RWPE1 (cell line): ENCODE measurements at regions not wholly inside any gene's neighbourhood (a gene's known extent, or its start where the extent isn't known, plus 50 kb on each side); places are given as distances from the start of the nearest gene placed in this dataset.

Experiments used
- CTCF ChIA-PET: fragments of 350-600 bp; sonication (Branson Sonifier 250); formaldehyde crosslinking; extraction: SDS; loops from one replicate; lab custom pipeline; 2021; lab: Yijun Ruan, JAX
- POLR2A ChIA-PET: fragments of 400-600 bp; formaldehyde crosslinking; extraction: SDS; loops from one replicate; lab custom pipeline; 2020; ENCODE audit warnings: antibody characterized with exemption; ENCODE audit not compliant: low non-redundant PET; lab: Yijun Ruan, JAX
- DNase-seq: peaks from one replicate; pipeline ENCODE4 v3.0.0; 2012; ENCODE audit warnings: low spot score
- H3K27ac ChIP-seq: fragments of 450-650 bp; 2 replicates; pipeline ENCODE4 v1.5.1; 2017
- TF ChIP-seq, protein P1 (sequence below): fragments of 450-650 bp; conservative IDR thresholded peaks from 2 replicates; pipeline ENCODE4 v1.5.1; 2017; ENCODE audit warnings: low read depth, mild to moderate bottlenecking

GRCh38 chr3:55245351-55245750 lies 241.8 kb downstream of the WNT5A start:
- ChIA-PET CTCF (no interaction called here), POLR2A (no interaction called here)
- TF ChIP-seq, protein P1, sequence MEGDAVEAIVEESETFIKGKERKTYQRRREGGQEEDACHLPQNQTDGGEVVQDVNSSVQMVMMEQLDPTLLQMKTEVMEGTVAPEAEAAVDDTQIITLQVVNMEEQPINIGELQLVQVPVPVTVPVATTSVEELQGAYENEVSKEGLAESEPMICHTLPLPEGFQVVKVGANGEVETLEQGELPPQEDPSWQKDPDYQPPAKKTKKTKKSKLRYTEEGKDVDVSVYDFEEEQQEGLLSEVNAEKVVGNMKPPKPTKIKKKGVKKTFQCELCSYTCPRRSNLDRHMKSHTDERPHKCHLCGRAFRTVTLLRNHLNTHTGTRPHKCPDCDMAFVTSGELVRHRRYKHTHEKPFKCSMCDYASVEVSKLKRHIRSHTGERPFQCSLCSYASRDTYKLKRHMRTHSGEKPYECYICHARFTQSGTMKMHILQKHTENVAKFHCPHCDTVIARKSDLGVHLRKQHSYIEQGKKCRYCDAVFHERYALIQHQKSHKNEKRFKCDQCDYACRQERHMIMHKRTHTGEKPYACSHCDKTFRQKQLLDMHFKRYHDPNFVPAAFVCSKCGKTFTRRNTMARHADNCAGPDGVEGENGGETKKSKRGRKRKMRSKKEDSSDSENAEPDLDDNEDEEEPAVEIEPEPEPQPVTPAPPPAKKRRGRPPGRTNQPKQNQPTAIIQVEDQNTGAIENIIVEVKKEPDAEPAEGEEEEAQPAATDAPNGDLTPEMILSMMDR = no peak
- H3K27ac ChIP-seq = no peak overlapping the region
- no peak for DNase-seq

GRCh38 chr3:55244247-55244646 lies 242.9 kb downstream of the WNT5A start:
- ChIA-PET CTCF (no interaction called here), POLR2A (no interaction called here)
- TF ChIP-seq, protein P1 = no peak
- no peak overlapping the region for H3K27ac ChIP-seq
- no peak for DNase-seq

- H3K27ac ChIP-seq = no peak overlapping the region
- ChIA-PET POLR2A (no interaction called here), CTCF (no interaction called here)
- no peak for DNase-seq
- TF ChIP-seq, protein P1 = no peak
These were observed 243.4 kb downstream of the WNT5A start for GRCh38 chr3:55243678-55244077.

DNA sequence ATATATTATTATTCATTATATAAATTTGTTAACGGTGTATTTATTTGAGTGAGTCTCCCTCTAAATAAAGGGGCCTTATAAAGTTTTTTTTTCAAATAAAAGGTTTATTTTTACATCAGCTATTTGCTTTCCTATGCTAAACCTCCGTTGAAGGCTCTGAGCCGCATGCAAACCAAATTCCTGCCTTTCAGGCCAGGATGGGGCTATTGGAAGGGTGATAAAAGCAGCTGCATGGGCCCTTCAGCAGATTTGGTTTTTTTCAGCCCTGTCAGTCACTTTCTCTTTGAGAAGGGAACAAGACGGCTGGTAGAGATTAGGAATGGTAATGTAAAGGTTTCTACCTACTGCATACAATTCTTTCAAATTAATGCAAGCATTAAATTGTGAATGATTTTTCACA lies 244.2 kb downstream of the WNT5A start:
- H3K27ac ChIP-seq = no peak overlapping the region
- ChIA-PET POLR2A (no interaction called here), CTCF (no interaction called here)
- no peak for DNase-seq
- TF ChIP-seq, protein P1 = no peak

- no peak overlapping the region for H3K27ac ChIP-seq
- ChIA-PET CTCF (no interaction called here), POLR2A (no interaction called here)
- no peak for DNase-seq
- TF ChIP-seq, protein P1 = no peak
These were observed 246.0 kb downstream of the WNT5A start for GRCh38 chr3:55241098-55241497.

GRCh38 chr3:55235416-55235815 lies 251.7 kb downstream of the WNT5A start:
- no peak overlapping the region for H3K27ac ChIP-seq
- ChIA-PET CTCF (no interaction called here), POLR2A (no interaction called here)
- no peak for DNase-seq
- TF ChIP-seq, protein P1 = no peak

GRCh38 chr3:55226696-55227095 lies 260.4 kb downstream of the WNT5A start:
- H3K27ac ChIP-seq = no peak overlapping the region
- ChIA-PET POLR2A (no interaction called here), CTCF (no interaction called here)
- no peak for DNase-seq
- TF ChIP-seq, protein P1 = no peak
